ENCODE measurements at regions not wholly inside any gene's neighbourhood (a gene's known extent, or its start where the extent isn't known, plus 50 kb on each side); places are given as distances from the start of the nearest gene placed in this dataset.

DNA sequence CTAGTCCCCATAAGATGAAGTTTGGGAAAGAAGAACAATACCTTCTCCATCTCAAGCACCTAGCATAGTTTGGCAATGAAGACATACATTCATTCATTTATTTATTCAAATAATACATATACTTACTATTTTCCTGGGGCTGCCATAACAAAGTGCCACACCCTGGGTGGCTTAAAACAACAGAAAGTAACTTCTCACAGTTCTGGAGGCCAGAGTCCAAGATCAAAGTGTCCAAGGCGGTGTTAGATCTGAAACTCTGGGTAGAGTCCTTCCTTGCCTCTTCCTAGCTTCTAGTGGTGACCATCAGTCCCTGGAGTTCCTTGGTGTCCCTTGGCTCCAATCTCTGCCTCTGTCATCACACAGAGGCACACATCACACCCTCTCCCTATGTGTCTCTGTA lies 112.1 kb upstream of the IGSF21 start:
- no peak for FAIRE-seq
- no peak for DNase-seq (ENCODE audit: insufficient read length, low spot score)
- TF ChIP-seq PAX5 (IDR thresholded peaks at IDR 0.05; ENCODE audit: insufficient read depth, low read length, severe bottlenecking), result no peak

DNA sequence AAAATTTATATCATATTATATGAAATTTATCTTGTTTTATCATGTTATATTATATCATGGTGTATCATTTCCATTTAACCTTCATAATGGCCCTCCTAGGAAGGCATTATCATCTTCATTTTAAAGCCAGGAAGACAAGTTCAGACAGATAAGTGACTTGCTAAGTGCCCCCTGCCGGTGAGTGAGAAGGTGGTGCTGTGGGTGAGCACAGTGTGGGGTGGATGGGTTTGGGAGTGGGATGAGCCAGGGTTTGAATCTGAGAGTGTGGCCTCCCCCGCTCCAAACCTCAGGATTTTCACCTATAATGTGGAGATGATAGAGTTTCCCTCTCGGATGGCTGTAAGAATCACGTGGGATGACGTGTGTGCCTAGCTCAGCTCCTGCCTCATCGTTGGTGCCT lies 108.7 kb upstream of the IGSF21 start:
- FAIRE-seq, result no peak
- TF ChIP-seq SPI1 (IDR thresholded peaks at IDR 0.05; ENCODE audit: low read depth, low read length), result no peak
- no peak for TF ChIP-seq POLR2A (IDR thresholded peaks at IDR 0.05; ENCODE audit: low read depth, low read length)
- no peak for TF ChIP-seq PAX5 (IDR thresholded peaks at IDR 0.05; ENCODE audit: insufficient read depth, low read length, severe bottlenecking)
- TF ChIP-seq TAF1 (IDR thresholded peaks at IDR 0.05; ENCODE audit: low read depth, low read length), result no peak
- TF ChIP-seq POU2F2 (IDR thresholded peaks at IDR 0.05; ENCODE audit: low read depth, low read length), result no peak
- no peak for TF ChIP-seq POLR2AphosphoS5 (IDR thresholded peaks at IDR 0.05; ENCODE audit: low read depth, low read length)
- DNase-seq (ENCODE audit: insufficient read length, low spot score), result no peak

DNA sequence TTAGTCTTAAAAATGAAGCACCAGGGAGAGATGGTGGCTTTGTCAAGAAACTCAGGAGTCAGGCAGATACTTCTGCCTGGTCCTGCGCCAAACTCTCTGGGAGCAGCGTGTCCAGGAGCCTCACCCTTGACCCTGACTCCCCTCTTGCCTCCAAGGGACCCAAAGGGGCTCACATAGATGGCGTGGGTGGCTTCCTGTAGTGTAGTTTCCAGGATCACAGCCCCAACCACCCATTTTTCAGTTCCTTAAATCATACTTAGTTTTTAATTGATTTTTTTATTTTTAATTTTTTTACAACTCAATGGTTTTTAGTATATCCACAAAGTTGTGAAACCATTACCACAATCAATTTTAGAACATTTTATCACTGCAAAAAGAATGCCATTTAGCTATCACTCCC lies 107.7 kb upstream of the IGSF21 start:
- DNase-seq (ENCODE audit: insufficient read length, low spot score) (no peak), FAIRE-seq (no peak)
- TF ChIP-seq SPI1 (IDR thresholded peaks at IDR 0.05; ENCODE audit: low read depth, low read length) (peak; percentile 54; the same call in 1 of the 2 replicates), TAF1 (IDR thresholded peaks at IDR 0.05; ENCODE audit: low read depth, low read length) (no peak)

DNA sequence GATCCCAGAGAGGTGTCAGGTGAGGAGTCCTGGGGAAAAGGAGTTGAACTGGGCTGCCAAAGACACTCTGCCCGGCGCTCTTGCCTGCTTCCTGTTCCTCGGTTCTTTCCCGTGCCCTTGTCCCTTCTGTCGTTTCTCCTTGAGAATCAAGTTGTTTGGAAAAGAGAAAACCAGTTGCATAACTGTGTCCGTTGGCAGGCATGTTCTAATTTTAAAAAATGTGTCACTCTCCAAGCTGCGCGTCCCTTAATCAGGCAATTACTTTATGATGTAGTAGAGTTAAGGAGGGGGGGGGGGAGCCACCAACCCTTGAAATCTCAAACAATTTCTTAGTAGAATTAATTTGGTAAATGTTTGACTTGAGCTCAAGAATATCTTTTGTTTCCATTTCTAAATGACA lies 105.9 kb upstream of the IGSF21 start:
- DNase-seq (ENCODE audit: insufficient read length, low spot score) (no peak), FAIRE-seq (no peak)
- TF ChIP-seq PAX5 (IDR thresholded peaks at IDR 0.05; ENCODE audit: insufficient read depth, low read length, severe bottlenecking) (no peak), POLR2A (IDR thresholded peaks at IDR 0.05; ENCODE audit: low read depth, low read length) (no peak), SPI1 (IDR thresholded peaks at IDR 0.05; ENCODE audit: low read depth, low read length) (no peak), TAF1 (IDR thresholded peaks at IDR 0.05; ENCODE audit: low read depth, low read length) (no peak), POLR2AphosphoS5 (IDR thresholded peaks at IDR 0.05; ENCODE audit: low read depth, low read length) (no peak), POU2F2 (IDR thresholded peaks at IDR 0.05; ENCODE audit: low read depth, low read length) (no peak)

DNA sequence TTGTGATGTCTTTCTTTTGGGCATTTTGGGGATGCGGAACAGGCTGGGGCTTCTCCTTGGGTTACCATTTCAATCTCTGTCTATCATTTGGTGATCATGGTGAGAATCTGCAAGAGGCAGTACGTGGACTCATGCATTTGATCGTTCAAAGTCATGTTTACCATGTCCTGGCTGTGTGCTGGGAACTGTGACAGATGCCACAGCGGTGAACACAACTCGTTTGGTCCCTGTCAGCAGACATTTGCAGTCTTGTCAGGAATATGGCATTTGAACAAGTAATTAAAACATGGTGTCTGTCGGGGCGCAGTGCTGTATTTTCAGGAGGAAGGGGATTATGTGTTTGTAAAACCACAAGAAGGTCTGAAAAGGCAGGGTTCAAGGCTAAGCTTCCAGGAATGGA lies 103.3 kb upstream of the IGSF21 start:
- DNase-seq (ENCODE audit: insufficient read length, low spot score) (no peak), FAIRE-seq (no peak)
- TF ChIP-seq TAF1 (IDR thresholded peaks at IDR 0.05; ENCODE audit: low read depth, low read length), result no peak

DNA sequence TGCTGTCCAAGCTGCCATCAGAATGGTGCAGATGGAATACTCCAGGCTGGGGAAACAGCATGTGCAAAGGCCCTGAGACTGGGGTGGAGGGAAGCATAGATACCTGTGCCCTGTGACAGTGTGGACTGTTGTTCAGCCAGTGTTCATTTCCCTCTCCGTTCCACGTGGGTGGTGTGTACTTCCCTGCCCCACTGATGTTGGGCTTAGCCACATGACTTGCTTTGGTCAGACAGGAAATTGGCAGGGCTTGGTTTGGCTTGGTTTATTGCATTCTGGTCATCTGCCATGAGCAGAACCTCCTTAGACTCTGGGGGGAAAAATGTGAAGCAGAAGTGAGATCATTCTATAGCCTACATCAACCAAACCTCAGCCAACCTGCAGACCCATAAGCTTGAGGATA lies 102.4 kb upstream of the IGSF21 start:
- no peak for FAIRE-seq
- DNase-seq (ENCODE audit: insufficient read length, low spot score), result no peak
- TF ChIP-seq POLR2AphosphoS5 (IDR thresholded peaks at IDR 0.05; ENCODE audit: low read depth, low read length) (no peak), POU2F2 (IDR thresholded peaks at IDR 0.05; ENCODE audit: low read depth, low read length) (no peak), SPI1 (IDR thresholded peaks at IDR 0.05; ENCODE audit: low read depth, low read length) (no peak), POLR2A (IDR thresholded peaks at IDR 0.05; ENCODE audit: low read depth, low read length) (no peak), PAX5 (IDR thresholded peaks at IDR 0.05; ENCODE audit: insufficient read depth, low read length, severe bottlenecking) (no peak), TAF1 (IDR thresholded peaks at IDR 0.05; ENCODE audit: low read depth, low read length) (no peak)

DNA sequence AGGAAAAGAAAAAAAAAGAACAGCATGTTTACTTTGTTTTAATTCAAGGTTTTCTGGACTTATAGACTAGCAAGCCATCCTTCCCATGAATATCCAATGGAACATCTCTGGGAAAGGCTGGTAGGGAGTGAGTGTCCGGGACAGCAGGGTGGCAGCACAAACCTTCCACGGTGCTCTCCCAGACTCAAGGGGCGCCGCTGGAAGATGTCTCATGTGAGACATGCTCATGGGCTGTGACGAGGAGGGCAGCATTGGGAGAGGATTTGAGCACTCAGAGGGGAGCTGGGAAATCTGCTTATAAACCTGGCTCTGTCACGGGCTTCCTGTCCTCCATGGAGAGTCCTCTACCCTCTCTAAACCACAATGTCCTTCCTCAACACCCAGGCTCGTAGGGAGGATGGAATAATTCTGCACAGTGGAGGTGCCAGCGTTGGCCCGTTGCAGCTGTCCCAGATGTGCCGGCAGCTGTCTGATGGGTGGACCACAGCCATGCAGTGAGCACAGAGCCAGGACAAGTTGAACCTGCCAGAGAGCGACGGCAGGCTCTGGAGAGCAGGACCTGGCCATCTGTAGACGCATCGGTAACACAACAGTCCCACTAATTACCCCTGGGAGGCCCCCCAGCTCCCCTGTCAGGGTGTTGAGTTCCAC lies 100.1 kb upstream of the IGSF21 start:
- DNase-seq (ENCODE audit: insufficient read length, low spot score) (no peak), FAIRE-seq (no peak)
- TF ChIP-seq POU2F2 (IDR thresholded peaks at IDR 0.05; ENCODE audit: low read depth, low read length), result no peak
- no peak for TF ChIP-seq POLR2A (IDR thresholded peaks at IDR 0.05; ENCODE audit: low read depth, low read length)
- TF ChIP-seq TAF1 (IDR thresholded peaks at IDR 0.05; ENCODE audit: low read depth, low read length), result no peak
- no peak for TF ChIP-seq SPI1 (IDR thresholded peaks at IDR 0.05; ENCODE audit: low read depth, low read length)
- TF ChIP-seq PAX5 (IDR thresholded peaks at IDR 0.05; ENCODE audit: insufficient read depth, low read length, severe bottlenecking), result no peak
- no peak for TF ChIP-seq POLR2AphosphoS5 (IDR thresholded peaks at IDR 0.05; ENCODE audit: low read depth, low read length)

DNA sequence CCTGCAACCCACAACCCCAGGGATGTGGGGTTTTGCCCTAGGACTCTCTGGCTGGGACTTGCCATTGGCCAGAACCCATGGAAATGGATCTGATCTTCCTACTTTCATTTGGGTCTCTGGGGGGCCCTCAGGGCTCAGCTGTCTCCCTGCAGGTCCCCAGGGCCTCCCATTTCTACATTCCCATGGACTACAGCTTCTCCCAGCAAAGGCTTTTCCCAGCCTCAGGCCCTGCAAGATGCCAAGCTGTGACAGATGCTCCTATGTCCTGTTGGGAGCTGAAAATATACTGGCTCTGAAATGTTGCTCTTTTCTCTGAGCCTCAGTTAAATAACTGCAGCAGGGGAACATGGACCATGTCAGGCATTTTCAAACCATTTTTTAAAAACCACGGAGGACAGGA lies 99.5 kb upstream of the IGSF21 start:
- no peak for DNase-seq (ENCODE audit: insufficient read length, low spot score)
- FAIRE-seq, result no peak
- TF ChIP-seq PAX5 (IDR thresholded peaks at IDR 0.05; ENCODE audit: insufficient read depth, low read length, severe bottlenecking) (no peak), POLR2A (IDR thresholded peaks at IDR 0.05; ENCODE audit: low read depth, low read length) (no peak), POLR2AphosphoS5 (IDR thresholded peaks at IDR 0.05; ENCODE audit: low read depth, low read length) (no peak)

DNA sequence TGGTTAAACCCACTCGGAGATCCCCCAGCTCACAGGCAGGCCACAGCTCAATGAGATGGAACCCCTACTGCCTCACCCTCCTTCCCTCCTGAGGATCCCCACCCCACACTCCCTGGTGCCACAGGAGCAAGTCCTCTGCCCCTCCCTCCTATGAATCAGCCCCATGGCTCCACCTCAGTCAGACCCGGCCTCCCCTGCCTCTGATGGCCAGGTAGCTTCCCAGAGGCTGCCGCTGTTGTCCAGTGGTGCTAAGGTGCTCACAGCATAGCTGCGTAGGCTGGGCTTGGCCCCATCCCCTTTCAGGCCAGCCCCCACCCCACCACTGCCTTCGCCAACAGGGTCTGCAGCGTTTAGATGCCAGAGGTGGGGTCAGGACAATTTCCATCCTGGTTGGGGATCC lies 98.5 kb upstream of the IGSF21 start:
- DNase-seq (ENCODE audit: insufficient read length, low spot score) (no peak), FAIRE-seq (no peak)
- TF ChIP-seq TAF1 (IDR thresholded peaks at IDR 0.05; ENCODE audit: low read depth, low read length) (no peak), POLR2AphosphoS5 (IDR thresholded peaks at IDR 0.05; ENCODE audit: low read depth, low read length) (no peak), SPI1 (IDR thresholded peaks at IDR 0.05; ENCODE audit: low read depth, low read length) (no peak), POU2F2 (IDR thresholded peaks at IDR 0.05; ENCODE audit: low read depth, low read length) (no peak), POLR2A (IDR thresholded peaks at IDR 0.05; ENCODE audit: low read depth, low read length) (no peak), PAX5 (IDR thresholded peaks at IDR 0.05; ENCODE audit: insufficient read depth, low read length, severe bottlenecking) (no peak)

DNA sequence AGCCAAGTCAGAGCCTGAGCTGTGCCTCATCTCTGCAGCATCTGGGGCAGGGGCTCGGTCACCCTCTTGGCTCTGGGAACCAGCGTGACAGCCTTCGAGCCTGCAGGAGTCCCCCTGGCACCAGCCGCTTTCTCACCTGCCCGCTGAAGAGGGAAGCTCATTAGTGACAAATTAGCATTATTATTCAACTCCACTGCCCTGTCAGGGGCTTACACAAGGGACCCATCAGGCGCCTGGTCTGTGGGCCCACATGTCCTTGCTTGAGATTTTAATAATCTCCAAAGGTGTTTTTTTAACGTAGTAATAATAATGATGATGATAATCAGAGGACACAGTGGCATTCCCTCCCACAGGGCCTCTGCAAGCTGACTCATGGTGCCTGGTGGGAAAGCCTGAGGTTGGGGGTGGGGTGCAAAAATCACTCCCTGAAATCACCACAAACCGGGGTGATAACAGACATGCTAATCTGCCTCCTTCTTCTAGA lies 98.1 kb upstream of the IGSF21 start:
- no peak for DNase-seq (ENCODE audit: insufficient read length, low spot score)
- no peak for FAIRE-seq
- TF ChIP-seq POLR2AphosphoS5 (IDR thresholded peaks at IDR 0.05; ENCODE audit: low read depth, low read length) (no peak), TAF1 (IDR thresholded peaks at IDR 0.05; ENCODE audit: low read depth, low read length) (no peak), POU2F2 (IDR thresholded peaks at IDR 0.05; ENCODE audit: low read depth, low read length) (no peak), PAX5 (IDR thresholded peaks at IDR 0.05; ENCODE audit: insufficient read depth, low read length, severe bottlenecking) (no peak), POLR2A (IDR thresholded peaks at IDR 0.05; ENCODE audit: low read depth, low read length) (no peak), SPI1 (IDR thresholded peaks at IDR 0.05; ENCODE audit: low read depth, low read length) (no peak)

DNA sequence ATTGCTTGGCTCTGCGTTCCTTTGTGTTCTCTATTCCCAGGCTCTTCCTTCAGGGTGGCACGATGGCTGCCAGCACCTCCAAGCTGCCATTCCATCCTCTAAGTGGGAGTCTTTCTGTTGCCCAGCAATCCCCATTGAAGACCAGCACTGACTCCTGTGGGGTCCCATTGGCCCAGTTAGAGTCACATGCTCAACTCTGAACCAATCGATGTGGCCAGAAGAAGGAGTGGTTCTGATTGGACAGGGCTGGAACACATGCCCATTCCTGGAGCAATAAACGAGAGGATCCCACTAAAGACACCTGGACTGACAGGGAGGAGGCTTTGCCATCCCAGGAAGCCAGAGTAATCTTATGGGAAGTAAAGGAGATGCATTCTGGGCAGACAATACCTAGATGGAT lies 97.2 kb upstream of the IGSF21 start:
- no peak for DNase-seq (ENCODE audit: insufficient read length, low spot score)
- TF ChIP-seq POU2F2 (IDR thresholded peaks at IDR 0.05; ENCODE audit: low read depth, low read length) (no peak), PAX5 (IDR thresholded peaks at IDR 0.05; ENCODE audit: insufficient read depth, low read length, severe bottlenecking) (no peak), SPI1 (IDR thresholded peaks at IDR 0.05; ENCODE audit: low read depth, low read length) (no peak), POLR2A (IDR thresholded peaks at IDR 0.05; ENCODE audit: low read depth, low read length) (no peak), TAF1 (IDR thresholded peaks at IDR 0.05; ENCODE audit: low read depth, low read length) (no peak), POLR2AphosphoS5 (IDR thresholded peaks at IDR 0.05; ENCODE audit: low read depth, low read length) (no peak)
- FAIRE-seq, result no peak
